ENCODE measurements at regions not wholly inside any gene's neighbourhood (a gene's known extent, or its start where the extent isn't known, plus 50 kb on each side); places are given as distances from the start of the nearest gene placed in this dataset.

DNA sequence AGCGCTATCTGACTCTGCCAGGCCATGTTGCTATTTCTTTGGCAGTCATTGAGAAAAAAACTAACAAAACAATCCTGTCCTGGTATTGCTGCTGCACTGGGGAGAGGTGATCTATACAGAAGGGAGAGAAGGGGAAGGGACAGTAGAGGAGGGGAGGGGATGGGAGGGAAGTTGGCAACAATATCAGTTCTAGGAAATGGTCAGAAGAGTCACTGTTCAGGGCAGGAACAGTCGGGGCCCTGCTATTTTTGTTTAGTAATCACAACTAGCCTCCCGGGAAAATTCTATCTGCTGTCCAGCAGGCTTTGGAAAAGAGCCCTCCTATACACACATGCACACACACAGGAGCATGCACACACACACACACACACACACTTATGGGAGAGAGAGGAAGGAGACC, 142.3 kb upstream of the CARMIL1 start:
- H2BK5ac ChIP-seq (ENCODE audit: low read depth, low read length, poor library complexity, severe bottlenecking), result peak overlapping the region; percentile 5
- no peak overlapping the region for H3K4me3 ChIP-seq (ENCODE audit: insufficient read depth, low read depth, low read length)
- H2AK9ac ChIP-seq (replicated peaks; ENCODE audit: low read depth, low read length, poor library complexity), result no peak overlapping the region
- no peak overlapping the region for H3K56ac ChIP-seq (ENCODE audit: extremely low read depth, insufficient read depth, low read length)
- intact Hi-C loops (cut with micrococcal nuclease) (loop anchor here (10.0 kb wide), 1 partner anchor 418 kb away; no protein-coding TSS in a partner anchor), dilution Hi-C loops (cut with HindIII; ENCODE audit: low sequenced_read_pairs, unreplicated experiment) (no loop called here), in situ Hi-C loops (cut with MboI; ENCODE audit: low sequenced_read_pairs) (no loop called here)
- no peak overlapping the region; the same call in 1 of the 2 replicates for H3K4ac ChIP-seq (ENCODE audit: low read depth, low read length)
- H4K5ac ChIP-seq (ENCODE audit: low read depth, low read length), result no peak overlapping the region
- no TSS peak for BruUV-seq (replicated peaks)
- H3K27me3 ChIP-seq (ENCODE audit: control insufficient read depth, insufficient read depth, low read length), result no peaks in the 10 kb centered on the region
- no peak overlapping the region for H3K27ac ChIP-seq (ENCODE audit: insufficient read depth, low read length)
- ChIA-PET POLR2A (ENCODE audit: unreplicated experiment) (no interaction called here), CTCF (no interaction called here)
- TF ChIP-seq, protein P1, sequence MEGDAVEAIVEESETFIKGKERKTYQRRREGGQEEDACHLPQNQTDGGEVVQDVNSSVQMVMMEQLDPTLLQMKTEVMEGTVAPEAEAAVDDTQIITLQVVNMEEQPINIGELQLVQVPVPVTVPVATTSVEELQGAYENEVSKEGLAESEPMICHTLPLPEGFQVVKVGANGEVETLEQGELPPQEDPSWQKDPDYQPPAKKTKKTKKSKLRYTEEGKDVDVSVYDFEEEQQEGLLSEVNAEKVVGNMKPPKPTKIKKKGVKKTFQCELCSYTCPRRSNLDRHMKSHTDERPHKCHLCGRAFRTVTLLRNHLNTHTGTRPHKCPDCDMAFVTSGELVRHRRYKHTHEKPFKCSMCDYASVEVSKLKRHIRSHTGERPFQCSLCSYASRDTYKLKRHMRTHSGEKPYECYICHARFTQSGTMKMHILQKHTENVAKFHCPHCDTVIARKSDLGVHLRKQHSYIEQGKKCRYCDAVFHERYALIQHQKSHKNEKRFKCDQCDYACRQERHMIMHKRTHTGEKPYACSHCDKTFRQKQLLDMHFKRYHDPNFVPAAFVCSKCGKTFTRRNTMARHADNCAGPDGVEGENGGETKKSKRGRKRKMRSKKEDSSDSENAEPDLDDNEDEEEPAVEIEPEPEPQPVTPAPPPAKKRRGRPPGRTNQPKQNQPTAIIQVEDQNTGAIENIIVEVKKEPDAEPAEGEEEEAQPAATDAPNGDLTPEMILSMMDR (conservative IDR thresholded peaks at IDR 0.05; ENCODE audit: low read depth, low read length), result no peak
- TF ChIP-seq SMC3 (IDR thresholded peaks at IDR 0.05; ENCODE audit: low read depth, low read length) (no peak), MAZ (IDR thresholded peaks at IDR 0.05; ENCODE audit: borderline replicate concordance, low read depth, low read length) (no peak)
- H3K23ac ChIP-seq (ENCODE audit: low read depth, low read length), result no peak overlapping the region
- H3K9me3 ChIP-seq (ENCODE audit: control insufficient read depth, insufficient read depth, low read length), result peaks cover 3% of the 10 kb centered on the region; the same call in 1 of the 2 replicates
- no peak for DNase-seq
- no peak overlapping the region for H4K91ac ChIP-seq (ENCODE audit: insufficient read depth, low read depth, low read length)
- no peaks in the 10 kb centered on the region for H3K79me1 ChIP-seq (ENCODE audit: low read depth in 1 of 2, low read length in 2 of 2)
- H3K14ac ChIP-seq (replicated peaks; ENCODE audit: low read depth, low read length), result no peak overlapping the region
- H2BK120ac ChIP-seq (ENCODE audit: low read depth, low read length), result no peak overlapping the region
- ATAC-seq (ENCODE audit: low read depth), result no peak
- no peaks in the 10 kb centered on the region for H3K4me1 ChIP-seq (ENCODE audit: control insufficient read depth, insufficient read depth, low read length)
- no peak overlapping the region for H3K4me2 ChIP-seq (ENCODE audit: low read depth, low read length)
- no peak overlapping the region for H3K9ac ChIP-seq (ENCODE audit: low read depth, low read length)
- no peaks in the 10 kb centered on the region for H3K36me3 ChIP-seq (ENCODE audit: control insufficient read depth, insufficient read depth, low read length)
- peaks cover 3% of the 10 kb centered on the region; the same call in 1 of the 2 replicates for H3K9me1 ChIP-seq (ENCODE audit: insufficient read depth, low read length)
- no peak overlapping the region for H3K18ac ChIP-seq (ENCODE audit: low read depth, low read length)
- no CpG with 5 or more reads among the region's 3 CpGs for WGBS, 2 experiments (ENCODE audit: extremely low coverage in 2 of 2, insufficient read length in 1 of 2)
- H2AFZ ChIP-seq (replicated peaks; ENCODE audit: low read length, poor library complexity), result peak overlapping the region; percentile 14
- H4K20me1 ChIP-seq (ENCODE audit: insufficient read depth, low read length), result no peaks in the 10 kb centered on the region
- H4K8ac ChIP-seq (ENCODE audit: low read depth in 2 of 2, low read length in 2 of 2), result no peak overlapping the region
- H2BK20ac ChIP-seq (ENCODE audit: low read depth, low read length), result peak overlapping the region; percentile 40; the same call in 1 of the 2 replicates
- no peak overlapping the region for H2BK15ac ChIP-seq (ENCODE audit: low read depth, low read length)
- H2AK5ac ChIP-seq (ENCODE audit: low read depth, low read length), result no peak overlapping the region; the same call in 1 of the 2 replicates

Data from IMR-90 (cell line).